IMR-90 (cell line): ENCODE measurements at regions not wholly inside any gene's neighbourhood (a gene's known extent, or its start where the extent isn't known, plus 50 kb on each side); places are given as distances from the start of the nearest gene placed in this dataset.

Source experiments
- ATAC-seq: fragments of 200-7000 bp; cut with Tn5 transposase; 2 replicates; pipeline ENCODE4 v1.9.1; 2020; ENCODE audit warnings: low read depth, mild to moderate bottlenecking, moderate library complexity
- BruUV-seq: library from RNA; stranded (reverse); fragments of 400-500 nt; replicated peaks from 2 replicates; lab custom pipeline; 2021; lab: Mats Ljungman, UMichigan
- CTCF ChIA-PET: fragments of 300-600 bp; formaldehyde crosslinking; extraction: SDS; loops from one replicate; lab custom pipeline; 2021; ENCODE audit warnings: antibody characterized with exemption; lab: Yijun Ruan, JAX
- POLR2A ChIA-PET: fragments of 300-600 bp; sonication (Branson Sonifier 250); formaldehyde crosslinking; loops from one replicate; lab custom pipeline; 2022; ENCODE audit warnings: antibody characterized with exemption; ENCODE audit not compliant: unreplicated experiment; lab: Charles Lee
- DNase-seq: peaks from one replicate; pipeline ENCODE4 v3.0.0; 2013
- H2AFZ ChIP-seq: replicated peaks from 2 replicates; pipeline ENCODE3; 2013; ENCODE audit warnings: low read length, mild to moderate bottlenecking; ENCODE audit not compliant: poor library complexity
- H2AK5ac ChIP-seq: 2 replicates; pipeline ENCODE4 v1.6.1; 2013; ENCODE audit warnings: low read depth, low read length, inconsistent platforms
- H2AK9ac ChIP-seq: replicated peaks from 2 replicates; pipeline ENCODE3; 2013; ENCODE audit warnings: mild to moderate bottlenecking, low read depth, low read length, moderate library complexity; ENCODE audit not compliant: poor library complexity
- H2BK120ac ChIP-seq: 2 replicates; pipeline ENCODE4 v1.6.1; 2013; ENCODE audit warnings: low read depth, low read length, inconsistent platforms
- H2BK15ac ChIP-seq: 3 replicates; pipeline ENCODE4 v1.6.1; 2013; ENCODE audit warnings: low read depth, low read length, inconsistent platforms
- H2BK20ac ChIP-seq: 2 replicates; pipeline ENCODE4 v1.6.1; 2013; ENCODE audit warnings: low read depth, mild to moderate bottlenecking, inconsistent platforms, low read length, moderate library complexity
- H2BK5ac ChIP-seq: 2 replicates; pipeline ENCODE4 v1.6.1; 2013; ENCODE audit warnings: mild to moderate bottlenecking, low read depth, low read length, inconsistent platforms; ENCODE audit not compliant: poor library complexity, severe bottlenecking
- H3K14ac ChIP-seq: replicated peaks from 2 replicates; pipeline ENCODE4 v1.6.1; 2013; ENCODE audit warnings: low read depth, low read length, inconsistent platforms
- H3K18ac ChIP-seq: 2 replicates; pipeline ENCODE4 v1.6.1; 2013; ENCODE audit warnings: low read depth, low read length, control low read depth
- H3K23ac ChIP-seq: 2 replicates; pipeline ENCODE4 v1.6.1; 2013; ENCODE audit warnings: low read depth, low read length, inconsistent platforms
- H3K27ac ChIP-seq: 2 replicates; pipeline ENCODE4 v1.5.1; 2013; ENCODE audit warnings: mild to moderate bottlenecking, control low read depth, low read length; ENCODE audit not compliant: insufficient read depth
- H3K27me3 ChIP-seq: 2 replicates; pipeline ENCODE4 v1.6.1; 2013; ENCODE audit warnings: low read length; ENCODE audit not compliant: control insufficient read depth, insufficient read depth
- H3K36me3 ChIP-seq: 2 replicates; pipeline ENCODE4 v1.6.1; 2013; ENCODE audit warnings: low read length, mixed read lengths; ENCODE audit not compliant: control insufficient read depth, insufficient read depth
- H3K4ac ChIP-seq: 2 replicates; pipeline ENCODE4 v1.6.1; 2013; ENCODE audit warnings: low read depth, low read length, inconsistent platforms
- H3K4me1 ChIP-seq: 2 replicates; pipeline ENCODE4 v1.6.1; 2013; ENCODE audit warnings: low read length, mixed read lengths; ENCODE audit not compliant: control insufficient read depth, insufficient read depth
- H3K4me2 ChIP-seq: 2 replicates; pipeline ENCODE4 v1.6.1; 2013; ENCODE audit warnings: low read depth, mild to moderate bottlenecking, control low read depth, low read length, moderate library complexity
- H3K4me3 ChIP-seq: 2 replicates; pipeline ENCODE4 v1.5.1; 2013; ENCODE audit warnings: low read depth, mild to moderate bottlenecking, control low read depth, low read length, moderate library complexity; ENCODE audit not compliant: insufficient read depth
- H3K56ac ChIP-seq: 2 replicates; pipeline ENCODE4 v1.6.1; 2013; ENCODE audit warnings: low read length, inconsistent platforms; ENCODE audit not compliant: insufficient read depth; ENCODE audit errors: extremely low read depth
- H3K79me1 ChIP-seq, 2 experiments: 2 replicates each; pipeline ENCODE4 v1.6.1; 2013; ENCODE audit warnings: low read length in 2 of 2, inconsistent platforms in 1 of 2, low read depth in 1 of 2
- H3K9ac ChIP-seq: 2 replicates; pipeline ENCODE4 v1.6.1; 2013; ENCODE audit warnings: low read depth, low read length, control low read depth
- H3K9me1 ChIP-seq: 2 replicates; pipeline ENCODE4 v1.6.1; 2013; ENCODE audit warnings: low read length, inconsistent platforms; ENCODE audit not compliant: insufficient read depth
- H3K9me3 ChIP-seq: 2 replicates; pipeline ENCODE4 v1.6.1; 2013; ENCODE audit warnings: low read length; ENCODE audit not compliant: control insufficient read depth, insufficient read depth
- H4K20me1 ChIP-seq: 2 replicates; pipeline ENCODE4 v1.6.1; 2013; ENCODE audit warnings: low read length, inconsistent platforms; ENCODE audit not compliant: insufficient read depth
- H4K5ac ChIP-seq: 2 replicates; pipeline ENCODE4 v1.6.1; 2013; ENCODE audit warnings: mild to moderate bottlenecking, low read depth, low read length, control low read depth
- H4K8ac ChIP-seq, 2 experiments: 2 replicates each; pipeline ENCODE4 v1.6.1; 2013; ENCODE audit warnings: low read depth in 2 of 2, low read length in 2 of 2, control low read depth in 1 of 2, inconsistent platforms in 1 of 2
- H4K91ac ChIP-seq: 2 replicates; pipeline ENCODE4 v1.6.1; 2013; ENCODE audit warnings: low read depth, low read length, inconsistent platforms; ENCODE audit not compliant: insufficient read depth
- BHLHE40 ChIP-seq: fragments of 150-350 bp; IDR thresholded peaks from 2 replicates; pipeline ENCODE4 v1.6.1; 2016; ENCODE audit warnings: mild to moderate bottlenecking, low read depth, low read length
- CHD1 ChIP-seq: IDR thresholded peaks from 2 replicates; pipeline ENCODE4 v1.6.1; 2012; ENCODE audit warnings: low read depth, low read length, improper control_type of control experiment
- CTCF ChIP-seq: conservative IDR thresholded peaks from 2 replicates; pipeline ENCODE4 v1.5.1; 2012; ENCODE audit warnings: mild to moderate bottlenecking, low read depth, low read length, improper control_type of control experiment
- FOS ChIP-seq: fragments of 150-350 bp; IDR thresholded peaks from 2 replicates; pipeline ENCODE4 v1.6.1; 2016; ENCODE audit warnings: low read depth, low read length
- MAFK ChIP-seq: IDR thresholded peaks from 2 replicates; pipeline ENCODE4 v1.6.1; 2012; ENCODE audit warnings: low read depth, low read length, improper control_type of control experiment
- MAZ ChIP-seq: IDR thresholded peaks from 2 replicates; pipeline ENCODE4 v1.6.1; 2012; ENCODE audit warnings: low read depth, mild to moderate bottlenecking, low read length, improper control_type of control experiment, moderate library complexity, borderline replicate concordance
- RAD21 ChIP-seq: IDR thresholded peaks from 2 replicates; pipeline ENCODE4 v1.6.1; 2012; ENCODE audit warnings: low read length, improper control_type of control experiment
- WGBS, 2 experiments: methylation state at CpG; one replicate each; pipeline versions ENCODE4 v1.1.5 to v1.1.7; 2013; ENCODE audit warnings: missing lambda C conversion rate in 2 of 2; ENCODE audit not compliant: insufficient read length in 1 of 2; ENCODE audit errors: extremely low coverage in 2 of 2; 5-methylcytosine and 5-hydroxymethylcytosine counted together
- dilution Hi-C: fragments of 300-500 bp; cut with HindIII; formaldehyde crosslinking; loops from one replicate; pipeline ENCODE4 v1.14.3; 2018; ENCODE audit warnings: low sequenced_read_pairs; ENCODE audit not compliant: unreplicated experiment
- in situ Hi-C: fragments of 300-500 bp; cut with MboI; formaldehyde crosslinking; loops from 3 replicates; pipeline ENCODE4 v1.14.3; 2019; ENCODE audit warnings: low sequenced_read_pairs, inconsistent platforms, mixed read lengths
- intact Hi-C: fragments of 100-400 bp; cut with micrococcal nuclease; formaldehyde crosslinking; loops from 2 replicates; pipeline ENCODE4 v1.10.0; 2022

GRCh38 chr4:69030326-69030725, 65.9 kb upstream of the UGT2B7 start:
- H2BK120ac ChIP-seq, result no peak overlapping the region
- no peak for ATAC-seq
- no peak overlapping the region for H3K18ac ChIP-seq
- H2AK9ac ChIP-seq, result no peak overlapping the region
- no peak overlapping the region for H4K91ac ChIP-seq
- no peak overlapping the region for H3K9ac ChIP-seq
- H2BK5ac ChIP-seq, result no peak overlapping the region
- no peaks in the 10 kb centered on the region for H3K27me3 ChIP-seq
- no peaks in the 10 kb centered on the region for H3K9me3 ChIP-seq
- H3K36me3 ChIP-seq, result no peaks in the 10 kb centered on the region
- H3K56ac ChIP-seq, result no peak overlapping the region
- H2BK20ac ChIP-seq, result no peak overlapping the region
- H3K79me1 ChIP-seq, result no peaks in the 10 kb centered on the region
- no peak overlapping the region for H3K4ac ChIP-seq
- intact Hi-C loops, result no loop called here
- no peak overlapping the region for H3K23ac ChIP-seq
- dilution Hi-C loops, result no loop called here
- H4K20me1 ChIP-seq, result no peaks in the 10 kb centered on the region
- no peak overlapping the region for H4K8ac ChIP-seq
- H3K14ac ChIP-seq, result no peak overlapping the region
- POLR2A ChIA-PET, result no interaction called here
- no peak overlapping the region for H2BK15ac ChIP-seq
- DNase-seq, result no peak
- no CpG with 5 or more reads among the region's 4 CpGs for WGBS, 2 experiments
- no peak for TF ChIP-seq FOS
- TF ChIP-seq MAFK, result no peak
- no peak for TF ChIP-seq RAD21
- no peak for TF ChIP-seq MAZ
- no peak for TF ChIP-seq BHLHE40
- no peak for TF ChIP-seq CHD1
- no peak for TF ChIP-seq CTCF
- no peak overlapping the region for H4K5ac ChIP-seq
- H3K4me2 ChIP-seq, result no peak overlapping the region
- no peak overlapping the region for H3K27ac ChIP-seq
- CTCF ChIA-PET, result no interaction called here
- no peak overlapping the region for H2AFZ ChIP-seq
- no peaks in the 10 kb centered on the region for H3K9me1 ChIP-seq
- in situ Hi-C loops, result no loop called here
- no peak overlapping the region for H2AK5ac ChIP-seq
- no TSS peak for BruUV-seq
- H3K4me1 ChIP-seq, result no peaks in the 10 kb centered on the region
- no peak overlapping the region for H3K4me3 ChIP-seq
